ENCODE measurements at regions not wholly inside any gene's neighbourhood (a gene's known extent, or its start where the extent isn't known, plus 50 kb on each side); places are given as distances from the start of the nearest gene placed in this dataset.

GRCh38 chr5:16313761-16314160 is 134.2 kb upstream of the MARCHF11 start:
- TF ChIP-seq CTCF (IDR thresholded peaks at IDR 0.05; ENCODE audit: borderline replicate concordance, extremely low read depth, insufficient read depth): no peak
- intact Hi-C loops (cut with DNase I): no loop called here
- FAIRE-seq (no peak), DNase-seq (no peak)
- H3K27me3 ChIP-seq (ENCODE audit: control insufficient read depth, insufficient read depth, low read length): no peaks in the 10 kb centered on the region
- no peaks in the 10 kb centered on the region for H3K36me3 ChIP-seq (ENCODE audit: control insufficient read depth in 2 of 3, insufficient read depth in 3 of 3, low read length in 3 of 3)
- no peak overlapping the region for H3K27ac ChIP-seq (ENCODE audit: low read depth in 2 of 2, low read length in 2 of 2)
- no peaks in the 10 kb centered on the region for H3K9me3 ChIP-seq (ENCODE audit: control insufficient read depth in 2 of 3, insufficient read depth in 1 of 3, low read length in 3 of 3)
- no peaks in the 10 kb centered on the region for H3K4me1 ChIP-seq (ENCODE audit: control insufficient read depth in 2 of 3, insufficient read depth in 2 of 3, low read depth in 1 of 3, low read length in 3 of 3)
- no peak overlapping the region for H3K9ac ChIP-seq (ENCODE audit: low read length in 3 of 3)
- H3K4me3 ChIP-seq (ENCODE audit: low read length in 3 of 3): no peak overlapping the region

GRCh38 chr5:16312785-16313184 is 133.2 kb upstream of the MARCHF11 start:
- Histone ChIP-seq H3K4me3 (ENCODE audit: low read length in 3 of 3) (no peak overlapping the region), H3K27me3 (ENCODE audit: control insufficient read depth, insufficient read depth, low read length) (no peaks in the 10 kb centered on the region), H3K4me1 (ENCODE audit: control insufficient read depth in 2 of 3, insufficient read depth in 2 of 3, low read depth in 1 of 3, low read length in 3 of 3) (no peaks in the 10 kb centered on the region), H3K36me3 (ENCODE audit: control insufficient read depth in 2 of 3, insufficient read depth in 3 of 3, low read length in 3 of 3) (no peaks in the 10 kb centered on the region), H3K9me3 (ENCODE audit: control insufficient read depth in 2 of 3, insufficient read depth in 1 of 3, low read length in 3 of 3) (no peaks in the 10 kb centered on the region), H3K27ac (ENCODE audit: low read depth in 2 of 2, low read length in 2 of 2) (no peak overlapping the region), H3K9ac (ENCODE audit: low read length in 3 of 3) (no peak overlapping the region)
- FAIRE-seq (no peak), DNase-seq (no peak)
- TF ChIP-seq CTCF (IDR thresholded peaks at IDR 0.05; ENCODE audit: borderline replicate concordance, extremely low read depth, insufficient read depth): no peak
- intact Hi-C loops (cut with DNase I): no loop called here

- H3K9me3 ChIP-seq (ENCODE audit: control insufficient read depth in 2 of 3, insufficient read depth in 1 of 3, low read length in 3 of 3): no peaks in the 10 kb centered on the region
- DNase-seq: no peak
- intact Hi-C loops (cut with DNase I): no loop called here
- H3K4me3 ChIP-seq (ENCODE audit: low read length in 3 of 3): no peak overlapping the region
- no peaks in the 10 kb centered on the region for H3K4me1 ChIP-seq (ENCODE audit: control insufficient read depth in 2 of 3, insufficient read depth in 2 of 3, low read depth in 1 of 3, low read length in 3 of 3)
- no peak overlapping the region for H3K27ac ChIP-seq (ENCODE audit: low read depth in 2 of 2, low read length in 2 of 2)
- no peak overlapping the region for H3K9ac ChIP-seq (ENCODE audit: low read length in 3 of 3)
- FAIRE-seq: no peak
- H3K36me3 ChIP-seq (ENCODE audit: control insufficient read depth in 2 of 3, insufficient read depth in 3 of 3, low read length in 3 of 3): no peaks in the 10 kb centered on the region
- no peak for TF ChIP-seq CTCF (IDR thresholded peaks at IDR 0.05; ENCODE audit: borderline replicate concordance, extremely low read depth, insufficient read depth)
- no peaks in the 10 kb centered on the region for H3K27me3 ChIP-seq (ENCODE audit: control insufficient read depth, insufficient read depth, low read length)
Observed at GRCh38 chr5:16311666-16312065, 132.1 kb upstream of the MARCHF11 start.

- DNase-seq (peak in 1 of 5 donors; percentile 8), FAIRE-seq (no peak)
- no peak overlapping the region for H3K27ac ChIP-seq (ENCODE audit: low read depth in 2 of 2, low read length in 2 of 2)
- no peaks in the 10 kb centered on the region for H3K9me3 ChIP-seq (ENCODE audit: control insufficient read depth in 2 of 3, insufficient read depth in 1 of 3, low read length in 3 of 3)
- H3K36me3 ChIP-seq (ENCODE audit: control insufficient read depth in 2 of 3, insufficient read depth in 3 of 3, low read length in 3 of 3): no peaks in the 10 kb centered on the region
- no peaks in the 10 kb centered on the region for H3K4me1 ChIP-seq (ENCODE audit: control insufficient read depth in 2 of 3, insufficient read depth in 2 of 3, low read depth in 1 of 3, low read length in 3 of 3)
- H3K27me3 ChIP-seq (ENCODE audit: control insufficient read depth, insufficient read depth, low read length): no peaks in the 10 kb centered on the region
- no peak overlapping the region for H3K4me3 ChIP-seq (ENCODE audit: low read length in 3 of 3)
- no peak overlapping the region for H3K9ac ChIP-seq (ENCODE audit: low read length in 3 of 3)
- TF ChIP-seq CTCF (IDR thresholded peaks at IDR 0.05; ENCODE audit: borderline replicate concordance, extremely low read depth, insufficient read depth): no peak
- intact Hi-C loops (cut with DNase I): no loop called here
Observed at GRCh38 chr5:16306812-16307211, 127.2 kb upstream of the MARCHF11 start.

Data from kidney (tissue), 13 donors.